Fibroblast of skin of right quadriceps (primary cell): ENCODE measurements at regions not wholly inside any gene's neighbourhood (a gene's known extent, or its start where the extent isn't known, plus 50 kb on each side); places are given as distances from the start of the nearest gene placed in this dataset.
"Not testable (repeated sequence)": the region's sequence is repeated elsewhere in the genome, so short reads cannot be mapped to it uniquely, and the experiment has no call there.

Source experiments
- DNase-seq: peaks from one replicate; pipeline ENCODE4 v3.0.0-alpha.2; 2013

DNA sequence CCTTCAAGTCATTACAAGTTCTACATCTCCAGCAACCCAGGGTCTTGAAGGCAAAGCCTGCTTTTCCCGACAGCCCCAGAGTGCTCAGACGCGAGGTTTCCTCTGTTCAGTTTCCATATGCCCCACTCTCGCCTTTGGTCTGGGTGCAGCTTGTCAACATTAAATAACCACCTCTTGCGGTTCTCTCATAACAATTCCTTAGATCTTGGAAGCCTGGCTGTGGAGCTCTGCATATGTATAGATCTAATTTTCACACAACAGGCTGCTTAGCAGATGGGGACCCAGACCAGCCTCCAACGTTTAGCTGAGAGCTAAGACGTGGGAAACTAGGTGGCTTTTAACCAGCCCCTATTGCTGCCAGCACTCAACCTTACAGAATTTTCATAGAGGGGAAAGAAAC lies 295.5 kb downstream of the RPLP1 start:
- DNase-seq = no peak

DNA sequence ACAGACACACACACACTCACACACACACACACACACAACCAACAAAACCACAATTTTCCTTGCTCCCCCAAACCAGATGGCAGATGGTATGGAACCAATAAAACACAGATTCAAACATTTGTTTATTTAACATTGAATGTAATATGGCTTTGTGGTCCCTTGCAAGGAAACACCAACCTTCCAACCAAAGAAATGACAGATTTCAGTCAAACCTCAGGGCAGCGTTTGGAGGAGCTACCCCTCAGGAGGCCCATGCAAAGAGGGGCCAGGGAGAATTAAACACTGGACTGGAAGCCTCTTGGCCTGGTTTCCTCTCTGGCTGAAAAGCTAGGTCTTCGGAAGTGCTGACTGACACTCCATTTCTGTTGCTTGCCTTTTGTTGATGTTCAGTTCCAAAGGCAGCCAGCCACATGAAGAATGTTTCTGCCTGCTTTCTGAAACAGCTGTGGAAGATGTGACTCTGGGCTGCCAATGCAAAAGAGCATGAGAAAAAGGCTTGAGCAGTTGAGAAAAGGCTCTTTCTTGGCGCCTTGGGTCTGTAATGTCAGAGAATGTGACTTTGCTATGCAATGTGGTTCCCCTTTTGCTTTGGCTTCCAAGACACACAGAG lies 296.1 kb downstream of the RPLP1 start:
- peak; percentile 34 for DNase-seq

DNA sequence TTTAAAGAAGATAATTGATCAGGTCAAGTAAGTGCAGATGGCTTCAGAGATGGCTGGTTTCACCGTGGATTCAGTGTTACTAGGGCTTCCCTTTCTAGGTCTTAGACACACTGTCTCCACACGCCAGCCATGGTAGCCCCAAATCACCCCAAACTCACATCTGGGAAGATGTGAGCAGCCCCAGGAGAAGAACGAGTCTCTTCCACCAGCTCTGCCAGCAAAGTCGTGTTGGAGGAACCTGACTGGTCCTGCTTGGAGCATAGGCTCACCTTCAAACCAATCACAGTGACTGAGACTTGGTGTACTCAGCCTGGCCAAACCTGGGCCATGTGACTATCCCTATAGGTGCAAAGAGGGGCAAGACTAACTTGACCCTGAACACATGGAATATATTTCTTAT lies 296.7 kb downstream of the RPLP1 start:
- no peak for DNase-seq

DNA sequence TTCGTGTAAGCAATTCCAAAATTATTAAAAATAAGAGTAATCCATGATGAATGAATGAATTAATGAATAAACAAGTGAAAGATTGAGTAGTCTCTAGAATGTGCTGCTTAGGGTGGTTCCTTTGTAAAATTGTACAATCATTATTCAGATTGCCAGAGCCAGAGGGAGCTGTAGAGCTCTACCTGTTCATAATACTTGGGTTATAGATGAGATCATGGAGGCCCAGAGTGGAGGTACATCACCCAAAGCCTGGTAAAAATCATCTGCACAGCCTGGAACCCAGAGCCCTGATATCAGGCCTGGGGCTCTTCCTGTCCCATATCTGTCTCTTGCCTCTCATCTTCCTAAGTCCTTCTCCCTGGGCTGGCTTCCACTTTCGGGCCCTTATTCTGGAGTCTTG lies 297.2 kb downstream of the RPLP1 start:
- no peak for DNase-seq

GRCh38 chr15:69750253-69750652 lies 297.6 kb downstream of the RPLP1 start:
- DNase-seq = no peak

GRCh38 chr15:69751147-69751546 lies 298.5 kb downstream of the RPLP1 start:
- no peak for DNase-seq

GRCh38 chr15:69751566-69751965 lies 298.9 kb downstream of the RPLP1 start:
- peak; percentile 37 for DNase-seq

DNA sequence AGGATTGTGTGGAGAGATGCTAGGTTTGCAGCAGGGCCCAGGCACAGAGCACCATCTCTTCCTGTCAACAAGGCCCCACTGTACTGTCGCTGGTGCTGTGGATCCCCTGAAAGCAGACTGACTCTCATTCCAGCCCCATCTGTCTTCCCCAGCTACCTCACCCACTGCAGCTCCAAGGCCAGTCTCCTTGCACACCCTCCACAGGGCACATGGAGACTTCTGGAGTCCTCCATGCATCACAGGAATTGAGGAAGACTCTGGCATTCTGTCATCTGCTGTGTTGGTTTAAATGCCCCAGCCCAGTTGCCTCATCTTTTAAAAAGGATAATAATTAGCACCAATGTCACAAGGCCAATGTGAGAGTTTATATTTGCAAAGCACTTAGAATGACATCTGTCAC lies 301.2 kb downstream of the RPLP1 start:
- no peak for DNase-seq

GRCh38 chr15:69754313-69754712 lies 301.7 kb downstream of the RPLP1 start:
- no peak for DNase-seq

DNA sequence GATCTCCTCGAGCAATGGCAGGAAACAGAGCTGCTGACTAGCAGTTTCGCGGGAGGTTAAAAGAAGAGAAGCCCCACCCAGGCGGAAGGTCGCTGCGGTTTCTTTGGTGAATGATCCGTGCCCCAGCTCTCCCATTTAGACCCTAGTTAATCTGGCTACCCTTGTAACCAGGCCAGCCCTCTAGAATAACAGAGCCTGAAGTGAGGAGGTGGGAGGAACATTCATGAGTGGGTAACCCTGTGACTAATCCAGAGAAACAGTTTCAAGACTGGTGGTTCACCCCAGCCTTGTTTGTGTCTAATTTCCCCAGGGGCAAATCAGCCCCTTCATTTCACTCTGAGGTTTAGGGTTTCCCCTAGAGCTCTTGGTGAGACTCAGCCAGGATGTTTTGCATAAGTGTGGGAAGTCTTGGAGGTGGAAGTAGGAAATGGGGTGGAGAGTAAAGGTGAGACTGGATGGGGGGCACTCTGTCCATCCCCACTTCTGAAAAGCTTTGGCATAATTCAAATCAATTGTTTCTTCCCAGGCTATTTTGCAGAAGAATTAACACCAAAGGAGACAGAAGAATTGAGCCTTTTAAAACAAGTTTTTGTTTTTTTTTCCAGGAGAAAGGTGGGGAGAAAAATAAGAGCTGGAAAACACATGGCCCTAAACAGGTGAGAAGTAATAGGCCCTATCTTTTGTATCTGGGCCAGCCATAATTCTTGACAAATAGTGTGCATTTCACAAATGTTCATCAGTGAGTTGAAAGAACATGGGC lies 303.1 kb downstream of the RPLP1 start:
- DNase-seq = peak; percentile 50

DNA sequence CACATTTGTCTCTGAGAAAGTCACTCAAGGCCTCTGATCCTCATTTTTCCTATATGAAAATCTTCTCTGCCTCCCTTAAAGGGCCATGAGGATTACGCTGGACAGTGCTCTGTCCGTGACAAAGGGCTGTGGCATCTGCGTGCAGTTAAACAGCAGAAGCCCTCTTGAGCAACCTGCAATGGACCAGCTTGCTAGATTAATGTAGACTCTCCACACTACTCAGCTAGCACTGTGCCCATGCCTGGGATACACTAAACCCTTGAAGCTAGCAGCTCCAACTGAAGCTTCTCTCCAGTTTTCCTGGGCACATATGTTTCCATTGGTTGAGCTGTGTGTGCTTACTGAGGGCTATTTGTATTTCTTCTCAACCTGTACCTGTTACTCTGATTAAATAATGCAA lies 303.8 kb downstream of the RPLP1 start:
- DNase-seq = no peak

DNA sequence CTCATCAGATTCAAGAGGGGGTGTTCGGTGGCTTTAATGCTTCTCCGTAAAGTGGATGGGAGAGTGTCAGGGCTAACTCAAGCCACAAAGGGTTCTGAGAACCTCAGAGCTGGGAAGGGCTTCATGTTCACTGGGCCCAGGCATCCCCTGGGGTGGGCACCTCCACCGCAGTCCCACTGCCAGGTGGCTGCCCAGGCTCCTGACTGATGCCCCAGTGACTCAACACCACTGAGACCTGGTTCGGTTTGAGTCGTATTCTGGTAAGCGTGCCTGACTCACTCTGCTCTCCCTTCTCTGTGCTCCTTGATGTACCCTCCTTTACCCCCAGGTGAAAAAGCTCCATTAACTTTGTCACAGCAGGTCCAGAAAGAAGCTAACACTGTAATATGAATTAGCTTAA lies 304.6 kb downstream of the RPLP1 start:
- DNase-seq = peak; percentile 14

GRCh38 chr15:69758291-69758771 lies 305.7 kb downstream of the RPLP1 start:
- peak; percentile 58 for DNase-seq

GRCh38 chr15:69758810-69759790 lies 306.5 kb downstream of the RPLP1 start:
- DNase-seq = peak; percentile 69

GRCh38 chr15:69760258-69760845 lies 307.7 kb downstream of the RPLP1 start:
- DNase-seq = peak; percentile 62

DNA sequence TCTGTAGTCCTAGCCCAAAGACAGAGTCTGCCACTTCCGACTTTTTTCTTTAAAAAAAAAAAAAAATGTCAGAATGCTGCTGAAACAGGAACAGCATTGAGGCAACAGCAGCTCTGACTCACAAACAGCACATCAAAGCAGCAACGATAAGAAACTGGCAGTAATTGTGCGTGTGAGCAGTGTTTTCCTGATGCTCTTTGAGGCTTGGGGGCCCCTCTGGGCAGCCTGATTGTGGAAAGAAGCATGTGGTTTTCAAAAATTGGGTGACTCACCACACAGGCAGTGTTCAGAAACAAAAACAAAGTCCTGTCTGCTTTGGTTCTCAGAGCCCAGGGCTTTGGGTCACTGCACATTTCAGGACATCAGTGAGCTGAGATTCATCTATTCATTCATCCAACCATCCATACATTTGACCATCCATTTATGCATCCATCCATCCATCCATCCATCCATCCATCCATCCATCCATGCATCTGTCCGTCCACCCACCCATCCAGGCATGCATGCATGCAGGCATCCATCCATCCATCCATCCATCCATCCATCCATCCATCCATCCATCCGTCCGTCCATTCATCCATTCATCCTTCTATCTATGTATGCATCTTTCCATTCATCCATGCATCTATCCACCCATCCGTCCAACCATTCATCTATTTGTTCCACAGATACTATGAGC lies 308.4 kb downstream of the RPLP1 start:
- DNase-seq = peak; percentile 99

DNA sequence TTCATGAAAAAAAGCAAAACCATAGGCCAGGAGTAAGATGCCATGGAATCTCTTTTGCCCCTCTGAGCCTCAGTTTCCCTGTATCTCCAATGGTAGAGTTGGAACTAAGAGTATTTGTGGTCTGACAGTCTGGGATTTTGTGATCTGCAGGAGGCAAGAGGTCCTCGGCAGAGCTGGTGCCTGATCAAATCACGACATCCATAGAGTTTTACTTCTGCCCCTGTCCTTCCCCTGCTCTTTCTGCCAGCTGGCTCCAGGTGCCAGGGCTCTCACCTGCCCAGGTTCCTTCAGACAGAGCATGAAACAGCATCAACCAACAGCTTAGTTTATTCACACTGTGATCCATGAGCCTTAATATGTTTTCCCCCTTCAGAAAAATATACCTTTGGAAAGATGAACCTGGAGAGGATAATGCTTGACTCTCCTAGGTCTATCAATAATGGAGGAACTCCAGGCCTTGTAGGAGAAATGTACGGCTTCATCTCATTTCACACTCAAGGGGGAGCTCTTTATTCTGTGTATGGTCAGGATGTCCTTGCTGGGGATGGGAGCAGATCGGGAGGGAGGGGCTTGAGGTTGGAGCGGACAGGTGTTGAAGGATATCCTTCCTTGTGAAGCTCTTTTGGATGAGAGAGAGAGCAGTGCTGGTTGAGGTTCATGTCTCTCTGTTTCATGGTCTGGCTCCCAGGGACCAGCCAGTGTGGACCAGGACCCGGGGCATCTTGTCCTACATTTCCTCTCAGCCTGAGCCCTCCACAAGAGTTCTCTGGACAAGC lies 309.9 kb downstream of the RPLP1 start:
- no peak for DNase-seq

GRCh38 chr15:69763831-69764230 lies 311.2 kb downstream of the RPLP1 start:
- no peak for DNase-seq

DNA sequence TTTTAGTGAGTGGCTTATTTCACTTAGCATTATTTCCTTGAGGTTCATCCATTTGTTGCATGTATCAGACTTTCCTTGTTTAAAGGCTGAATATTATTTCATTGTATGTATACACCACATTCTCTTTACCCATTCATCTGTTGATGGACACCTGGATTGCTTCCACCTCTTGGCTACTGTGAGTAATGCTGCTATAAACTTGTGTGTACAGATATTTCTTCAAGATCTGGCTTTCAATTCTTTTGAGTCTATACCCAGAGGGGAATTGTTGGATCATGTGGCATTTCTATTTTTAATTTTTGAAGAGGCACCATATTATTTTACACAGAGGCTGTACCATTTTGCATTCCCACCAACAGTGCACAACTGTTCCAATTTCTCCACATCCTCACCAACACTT lies 313.5 kb downstream of the RPLP1 start:
- DNase-seq = no peak

DNA sequence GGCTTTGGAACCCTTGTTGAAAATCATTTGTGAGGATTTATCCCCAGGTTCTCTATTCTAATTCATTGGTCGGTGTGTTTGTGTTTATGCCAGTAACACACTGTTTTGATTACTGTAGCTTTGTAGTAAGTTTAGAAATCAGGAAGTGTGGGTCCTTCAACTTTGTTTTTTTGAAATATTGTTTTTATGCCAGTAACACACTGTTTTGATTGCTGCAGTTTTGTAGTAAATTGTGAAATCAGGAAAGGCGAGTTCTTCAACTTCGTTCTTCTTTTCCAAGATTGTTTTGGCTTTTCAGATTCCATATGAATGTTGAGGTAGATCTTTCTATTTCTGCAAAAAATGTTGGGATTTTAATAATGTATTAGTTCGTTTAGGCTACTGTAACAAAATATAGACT lies 314.6 kb downstream of the RPLP1 start:
- no peak for DNase-seq

DNA sequence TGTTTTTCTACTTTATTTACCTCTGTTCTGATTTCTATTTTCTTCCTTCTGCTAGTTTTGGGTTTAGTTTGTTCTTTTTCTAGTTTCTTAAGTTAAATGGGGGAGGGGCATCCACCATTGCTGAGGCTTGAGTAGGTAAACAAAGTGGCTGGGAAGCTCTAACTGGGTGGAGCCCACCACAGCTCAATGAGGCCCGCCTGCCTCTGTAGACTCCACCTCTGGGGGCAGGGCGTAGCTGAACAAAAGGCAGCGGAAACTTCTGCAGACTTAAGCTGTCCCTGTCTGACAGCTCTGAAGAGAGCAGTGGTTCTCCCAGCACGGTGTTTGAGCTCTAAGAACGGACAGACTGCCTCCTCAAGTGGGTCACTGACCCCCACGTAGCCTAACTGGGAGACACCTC lies 316.7 kb downstream of the RPLP1 start:
- not testable (repeated sequence) for DNase-seq

- not testable (repeated sequence) for DNase-seq
Observed at GRCh38 chr15:69774258-69774657, 321.6 kb downstream of the RPLP1 start.
